ENCODE measurements at regions not wholly inside any gene's neighbourhood (a gene's known extent, or its start where the extent isn't known, plus 50 kb on each side); places are given as distances from the start of the nearest gene placed in this dataset.
"Not testable (repeated sequence)": the region's sequence is repeated elsewhere in the genome, so short reads cannot be mapped to it uniquely, and the experiment has no call there.

DNA sequence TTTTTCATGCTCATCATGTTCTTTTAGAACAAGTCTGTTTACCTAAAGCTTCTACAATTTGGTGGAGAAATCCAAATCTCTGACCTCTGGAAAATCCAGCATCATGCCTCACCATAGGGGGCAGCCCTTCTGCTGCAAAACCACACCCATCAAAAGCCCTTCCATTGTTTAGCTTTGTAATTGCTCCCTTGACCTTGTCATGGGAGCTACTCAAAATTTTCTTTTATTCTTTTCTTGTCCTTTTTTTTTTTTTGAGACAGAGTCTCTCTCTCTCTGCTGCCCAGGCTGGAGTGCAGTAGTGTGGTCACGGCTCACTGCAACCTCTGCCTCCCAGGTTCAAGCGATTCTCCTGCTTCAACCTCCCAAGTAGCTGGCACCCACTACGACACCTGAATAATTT is 234.4 kb downstream of the NEBL start:
- DNase-seq (ENCODE audit: low read depth, low spot score) = no peak
- no peak overlapping the region for H3K4me3 ChIP-seq (ENCODE audit: low read length)

GRCh38 chr10:20659225-20659624 is 237.9 kb downstream of the NEBL start:
- H3K4me3 ChIP-seq (ENCODE audit: low read length) = no peak overlapping the region
- no peak for DNase-seq (ENCODE audit: low read depth, low spot score)

DNA sequence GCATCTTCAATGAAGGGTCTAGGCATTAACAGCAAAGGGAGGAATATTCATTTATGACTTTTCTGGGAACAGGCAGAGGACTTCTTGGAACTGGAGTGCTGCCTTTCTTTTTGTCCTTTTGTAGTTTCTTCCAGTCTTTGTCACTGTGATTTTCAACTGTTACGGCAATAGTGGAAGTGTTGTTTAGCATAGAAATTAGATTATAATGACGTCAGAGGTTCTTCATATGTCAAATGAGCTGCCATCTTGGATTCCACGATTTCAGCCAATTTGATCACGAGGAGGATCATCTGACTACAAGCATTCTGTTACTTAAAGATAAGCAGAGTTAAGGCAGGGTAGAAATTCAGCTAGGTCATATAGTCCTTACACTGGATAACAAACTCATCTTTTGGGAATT is 239.0 kb downstream of the NEBL start:
- no peak overlapping the region for H3K4me3 ChIP-seq (ENCODE audit: low read length)
- DNase-seq (ENCODE audit: low read depth, low spot score) = no peak

DNA sequence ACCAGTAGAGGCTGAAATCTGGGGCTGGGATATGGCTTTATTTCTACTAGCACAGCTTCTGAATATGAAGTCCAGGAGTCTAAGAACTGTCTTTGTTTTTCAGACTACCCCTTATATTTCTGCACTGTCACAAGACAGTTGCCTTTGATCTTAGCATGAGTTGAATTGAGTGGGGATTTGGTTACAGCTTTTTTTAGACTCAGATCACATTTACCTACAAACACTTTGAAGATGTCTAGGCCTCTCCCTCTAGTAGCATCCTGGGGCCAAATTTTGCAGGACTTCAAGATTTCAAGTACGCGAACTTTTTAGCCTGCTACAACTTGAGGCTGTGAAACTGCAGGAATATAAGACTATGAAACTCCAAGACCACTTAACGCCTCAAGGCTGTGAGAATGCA is 240.2 kb downstream of the NEBL start:
- DNase-seq (ENCODE audit: low read depth, low spot score) = no peak
- H3K4me3 ChIP-seq (ENCODE audit: low read length) = no peak overlapping the region

- DNase-seq (ENCODE audit: low read depth, low spot score); H3K4me3 ChIP-seq (ENCODE audit: low read length): not testable (repeated sequence)
Observed at GRCh38 chr10:20652424-20652823, 244.7 kb downstream of the NEBL start.

- H3K4me3 ChIP-seq (ENCODE audit: low read length) = no peak overlapping the region
- DNase-seq (ENCODE audit: low read depth, low spot score) = no peak
Observed at GRCh38 chr10:20648263-20648874, 248.7 kb downstream of the NEBL start.

GRCh38 chr10:20647756-20648155 is 249.4 kb downstream of the NEBL start:
- DNase-seq (ENCODE audit: low read depth, low spot score) = no peak
- no peak overlapping the region for H3K4me3 ChIP-seq (ENCODE audit: low read length)

GRCh38 chr10:20644421-20644820 is 252.7 kb downstream of the NEBL start:
- DNase-seq (ENCODE audit: low read depth, low spot score) = no peak
- no peak overlapping the region for H3K4me3 ChIP-seq (ENCODE audit: low read length)

- DNase-seq (ENCODE audit: low read depth, low spot score) = no peak
- H3K4me3 ChIP-seq (ENCODE audit: low read length) = no peak overlapping the region
Observed at GRCh38 chr10:20641605-20642004, 255.5 kb downstream of the NEBL start.

DNA sequence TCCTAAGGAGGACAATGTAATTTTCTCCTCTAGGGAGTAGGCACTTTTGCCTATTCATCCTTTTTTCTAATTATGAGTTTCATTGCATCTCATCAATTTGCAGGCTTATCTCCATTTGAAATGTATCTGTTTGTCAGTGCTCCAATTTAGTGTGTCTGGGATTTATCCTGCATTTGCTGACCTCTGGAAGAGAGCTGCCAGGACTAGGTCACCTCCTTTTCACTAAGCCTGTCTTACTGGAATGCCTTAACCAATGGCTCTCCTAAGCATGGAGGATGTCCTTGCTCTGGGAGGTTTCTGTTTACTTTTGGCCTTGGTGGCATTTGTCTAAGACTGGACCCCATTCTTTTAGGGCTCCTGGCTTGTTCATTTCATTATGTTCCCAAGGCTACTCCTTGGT is 261.5 kb downstream of the NEBL start:
- H3K4me3 ChIP-seq (ENCODE audit: low read length) = no peak overlapping the region
- DNase-seq (ENCODE audit: low read depth, low spot score) = no peak

- no peak overlapping the region for H3K4me3 ChIP-seq (ENCODE audit: low read length)
- no peak for DNase-seq (ENCODE audit: low read depth, low spot score)
Observed at GRCh38 chr10:20634839-20635238, 262.3 kb downstream of the NEBL start.

- H3K4me3 ChIP-seq (ENCODE audit: low read length) = no peak overlapping the region
- DNase-seq (ENCODE audit: low read depth, low spot score) = no peak
Observed at GRCh38 chr10:20633714-20634113, 263.4 kb downstream of the NEBL start.

GRCh38 chr10:20632696-20633095 is 264.4 kb downstream of the NEBL start:
- no peak overlapping the region for H3K4me3 ChIP-seq (ENCODE audit: low read length)

GRCh38 chr10:20631229-20631628 is 265.9 kb downstream of the NEBL start:
- no peak for DNase-seq (ENCODE audit: low read depth, low spot score)
- H3K4me3 ChIP-seq (ENCODE audit: low read length) = no peak overlapping the region

More at GRCh38 chr10:20632696-20633095, 264.4 kb downstream of the NEBL start:
- DNase-seq (ENCODE audit: low read depth, low spot score) = no peak

DNA sequence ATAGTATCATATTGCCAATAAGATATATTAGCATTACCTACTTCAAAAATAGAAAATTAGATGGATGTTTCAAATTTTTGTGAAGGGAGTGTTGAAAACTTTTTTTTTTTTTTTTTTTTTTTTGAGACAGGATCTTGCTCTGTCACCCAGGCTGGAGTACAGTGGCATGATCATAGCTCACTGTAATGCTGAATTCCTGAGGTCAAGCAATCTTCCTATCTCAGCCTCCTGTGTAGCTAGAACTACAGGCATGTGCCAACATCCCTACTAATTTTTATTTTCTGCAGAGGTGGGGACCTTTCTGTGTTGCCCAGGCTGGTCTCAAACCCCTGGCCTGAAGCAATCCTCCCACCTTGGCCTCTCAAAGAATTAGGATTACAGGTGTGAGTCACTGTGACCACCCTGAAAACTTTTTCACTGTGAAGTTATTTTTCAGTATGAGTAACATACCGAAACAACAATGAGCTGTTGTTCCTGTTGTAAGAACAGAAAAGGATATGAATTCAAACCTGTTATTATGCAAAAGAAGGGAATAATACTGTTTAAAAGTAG is 266.9 kb downstream of the NEBL start:
- H3K4me3 ChIP-seq (ENCODE audit: low read length) = no peak overlapping the region
- DNase-seq (ENCODE audit: low read depth, low spot score) = no peak

- H3K4me3 ChIP-seq (ENCODE audit: low read length) = no peak overlapping the region
- DNase-seq (ENCODE audit: low read depth, low spot score) = no peak
Observed at GRCh38 chr10:20627946-20628507, 269.1 kb downstream of the NEBL start.

GRCh38 chr10:20627087-20627486 is 270.0 kb downstream of the NEBL start:
- DNase-seq (ENCODE audit: low read depth, low spot score) = no peak

GRCh38 chr10:20625868-20626267 is 271.2 kb downstream of the NEBL start:
- no peak for DNase-seq (ENCODE audit: low read depth, low spot score)

More at GRCh38 chr10:20627087-20627486, 270.0 kb downstream of the NEBL start:
- no peak overlapping the region for H3K4me3 ChIP-seq (ENCODE audit: low read length)

DNA sequence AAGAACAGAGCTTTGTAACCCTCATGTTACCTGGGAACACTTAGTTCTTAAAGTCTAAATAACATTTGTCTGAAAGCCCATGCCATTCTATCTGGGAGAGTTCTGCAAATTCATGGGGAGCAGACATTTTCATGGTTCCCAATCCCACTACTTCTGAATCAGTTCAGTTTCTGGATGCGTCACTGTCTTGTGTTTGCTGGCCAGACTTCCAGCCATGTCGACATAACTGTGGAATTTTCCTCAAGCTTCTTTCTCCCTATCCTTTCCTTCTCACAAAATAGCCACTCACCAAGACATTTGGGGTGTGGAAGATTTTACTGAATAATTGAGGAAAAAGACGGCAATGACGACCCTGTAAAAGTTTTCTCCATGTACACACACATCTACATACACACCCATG is 272.5 kb downstream of the NEBL start:
- H3K4me3 ChIP-seq (ENCODE audit: low read length) = no peak overlapping the region
- no peak for DNase-seq (ENCODE audit: low read depth, low spot score)

More at GRCh38 chr10:20625868-20626267, 271.2 kb downstream of the NEBL start:
- H3K4me3 ChIP-seq (ENCODE audit: low read length) = no peak overlapping the region

- no peak overlapping the region for H3K4me3 ChIP-seq (ENCODE audit: low read length)
- no peak for DNase-seq (ENCODE audit: low read depth, low spot score)
Observed at GRCh38 chr10:20623546-20623945, 273.6 kb downstream of the NEBL start.
